BJ (cell line): ENCODE measurements at regions not wholly inside any gene's neighbourhood (a gene's known extent, or its start where the extent isn't known, plus 50 kb on each side); places are given as distances from the start of the nearest gene placed in this dataset.
"Not testable (repeated sequence)": the region's sequence is repeated elsewhere in the genome, so short reads cannot be mapped to it uniquely, and the experiment has no call there.

ENCODE experiments used
- CTCF ChIA-PET: fragments of 350-600 bp; formaldehyde crosslinking; extraction: SDS; loops from one replicate; lab custom pipeline; 2021; ENCODE audit warnings: antibody characterized with exemption, inconsistent platforms; lab: Yijun Ruan, JAX
- POLR2A ChIA-PET: fragments of 300-600 bp; sonication (Branson Sonifier 250); formaldehyde crosslinking; extraction: SDS; loops from one replicate; lab custom pipeline; 2021; ENCODE audit warnings: antibody characterized with exemption; lab: Charles Lee
- DNase-seq: peaks from one replicate; pipeline ENCODE4 v3.0.0-alpha.2; 2011; ENCODE audit warnings: low read depth
- H3K27me3 ChIP-seq: 2 replicates; pipeline ENCODE4 v1.6.0; 2011; ENCODE audit warnings: low read length; ENCODE audit not compliant: control insufficient read depth, insufficient read depth
- H3K36me3 ChIP-seq: 2 replicates; pipeline ENCODE4 v1.5.1; 2011; ENCODE audit warnings: low read length; ENCODE audit not compliant: control insufficient read depth, insufficient read depth
- H3K4me3 ChIP-seq: 2 replicates; pipeline ENCODE4 v1.5.1; 2011; ENCODE audit warnings: low read depth, mild to moderate bottlenecking, control low read depth, low read length
- CTCF ChIP-seq: IDR thresholded peaks from 2 replicates; pipeline ENCODE4 v1.5.1; 2011; ENCODE audit warnings: low read depth, mild to moderate bottlenecking, control low read depth, inconsistent platforms, low read length, moderate library complexity; ENCODE audit not compliant: insufficient read depth

- no peak for DNase-seq
- ChIA-PET POLR2A (no interaction called here), CTCF (interaction anchor here (1.7 kb wide), 1 partner anchor 12 kb away, joined by 5 read pairs; no protein-coding TSS in a partner anchor)
- H3K27me3 ChIP-seq: no peaks in the 10 kb centered on the region
- no peak overlapping the region for H3K4me3 ChIP-seq
- TF ChIP-seq CTCF: no peak
- H3K36me3 ChIP-seq: no peaks in the 10 kb centered on the region
These were observed 638.6 kb upstream of the ACO1 start for GRCh38 chr9:31745886-31746285.

GRCh38 chr9:31753756-31754155, 630.7 kb upstream of the ACO1 start:
- no peak overlapping the region for H3K4me3 ChIP-seq
- POLR2A ChIA-PET: no interaction called here
- H3K27me3 ChIP-seq: no peaks in the 10 kb centered on the region
- CTCF ChIA-PET: no interaction called here
- TF ChIP-seq CTCF: no peak
- no peaks in the 10 kb centered on the region for H3K36me3 ChIP-seq
- DNase-seq: no peak

GRCh38 chr9:31759703-31760102, 624.7 kb upstream of the ACO1 start:
- DNase-seq: no peak
- ChIA-PET POLR2A (no interaction called here), CTCF (no interaction called here)
- Histone ChIP-seq H3K27me3 (no peaks in the 10 kb centered on the region), H3K36me3 (no peaks in the 10 kb centered on the region), H3K4me3 (no peak overlapping the region)
- no peak for TF ChIP-seq CTCF

GRCh38 chr9:31774021-31774420, 610.4 kb upstream of the ACO1 start:
- DNase-seq, CTCF ChIA-PET, H3K4me3 ChIP-seq, H3K36me3 ChIP-seq, POLR2A ChIA-PET, H3K27me3 ChIP-seq: not testable (repeated sequence)

GRCh38 chr9:31774571-31774970, 609.9 kb upstream of the ACO1 start:
- POLR2A ChIA-PET: no interaction called here
- CTCF ChIA-PET: no interaction called here
- Histone ChIP-seq H3K4me3 (no peak overlapping the region), H3K36me3 (no peaks in the 10 kb centered on the region), H3K27me3 (no peaks in the 10 kb centered on the region)
- no peak for TF ChIP-seq CTCF
- DNase-seq: no peak

GRCh38 chr9:31776471-31776870, 608.0 kb upstream of the ACO1 start:
- no peak overlapping the region for H3K4me3 ChIP-seq
- no peak for TF ChIP-seq CTCF
- POLR2A ChIA-PET: no interaction called here
- CTCF ChIA-PET: no interaction called here
- DNase-seq: no peak
- no peaks in the 10 kb centered on the region for H3K36me3 ChIP-seq
- H3K27me3 ChIP-seq: no peaks in the 10 kb centered on the region
